Heart left ventricle (tissue), 16 donors: ENCODE measurements at regions not wholly inside any gene's neighbourhood (a gene's known extent, or its start where the extent isn't known, plus 50 kb on each side); places are given as distances from the start of the nearest gene placed in this dataset.
"Not testable (repeated sequence)": the region's sequence is repeated elsewhere in the genome, so short reads cannot be mapped to it uniquely, and the experiment has no call there.

Source experiments
- ATAC-seq, 4 donors: fragments of 200-7000 bp; cut with Tn5 transposase; one replicate each; pipeline ENCODE4 v1.9.1; 2020 to 2022; ENCODE audit warnings: moderate library complexity in 4 of 4, mild to moderate bottlenecking in 3 of 4, moderate number of reproducible peaks in 1 of 4
- DNase-seq, 5 donors: peaks; one replicate each; pipeline ENCODE4 v3.0.0-alpha.2; 2020
- H3K27ac ChIP-seq, 12 donors: fragments of 200-600 bp; sonication (generic) in 4 of 12; one replicate each; pipeline versions ENCODE4 v1.5.0 to v1.8.0; 2016 to 2022; ENCODE audit warnings: mild to moderate bottlenecking in 2 of 12
- H3K27me3 ChIP-seq, 9 donors: fragments of 200-600 bp; sonication (generic) in 2 of 9; one replicate each; pipeline versions ENCODE4 v1.5.1 to v1.8.0; 2016 to 2022; ENCODE audit warnings: mild to moderate bottlenecking in 3 of 9
- H3K36me3 ChIP-seq, 9 donors: fragments of 200-600 bp; sonication (generic) in 2 of 9; one replicate each; pipeline versions ENCODE4 v1.5.0 to v1.8.0; 2018 to 2022; ENCODE audit warnings: mild to moderate bottlenecking in 2 of 9
- H3K4me1 ChIP-seq, 12 donors: fragments of 200-600 bp; sonication (generic) in 4 of 12; one replicate each; pipeline versions ENCODE4 v1.5.0 to v1.8.0; 2016 to 2022; ENCODE audit warnings: mild to moderate bottlenecking in 3 of 12
- H3K4me3 ChIP-seq, 12 donors: fragments of 200-600 bp; sonication (generic) in 4 of 12; one replicate each; pipeline versions ENCODE4 v1.5.0 to v1.8.0; 2017 to 2022; ENCODE audit warnings: mild to moderate bottlenecking in 9 of 12, moderate library complexity in 4 of 12
- H3K9me3 ChIP-seq, 12 donors: fragments of 200-600 bp; sonication (generic) in 4 of 12; one replicate each; pipeline versions ENCODE4 v1.5.0 to v1.8.0; 2016 to 2022; ENCODE audit warnings: mild to moderate bottlenecking in 1 of 12
- CTCF ChIP-seq, 12 donors: fragments of 200-600 bp; sonication (generic) in 4 of 12; IDR thresholded peaks; one replicate each; pipeline versions ENCODE4 v1.5.0 to v1.8.0; 2018 to 2022; ENCODE audit warnings: antibody characterized with exemption in 12 of 12, mild to moderate bottlenecking in 5 of 12
- POLR2A ChIP-seq, 2 donors: fragments of 450-650 bp; IDR thresholded peaks; one replicate each; pipeline ENCODE4 v1.6.1; 2017; ENCODE audit warnings: antibody characterized with exemption in 2 of 2, mild to moderate bottlenecking in 2 of 2, moderate library complexity in 2 of 2
- WGBS, 4 donors: extraction: QIAGEN DNeasy Blood & Tissue Kit in 2 of 4; methylation state at CpG; one replicate each; pipeline versions ENCODE4 v1.1.5 to v1.1.7; 2013 to 2018; 5-methylcytosine and 5-hydroxymethylcytosine counted together
- intact Hi-C, 10 donors: fragments of 100-400 bp; cut with DNase I; formaldehyde crosslinking; loops; one replicate each; pipeline versions ENCODE4 v1.11.1 to v1.14.2; 2022
- donor health status: ischemic (EF 13 %, LVEDD 7.1; RV severe dilation, severe dysfunction).
- donor health status: healthy with polysubstance abuse.
- donor health status: DM: no; HTN: yes; CAD: no.
- donor health status: DM: no; HTN: no; CAD: no.
- donor health status: ischemic (EF 25% LVEDD 6.9; RV normal size, moderate dysfunction).
- donor health status: ischemic (EF 25% LVEDD 5.7; RV mildly dilated, moderate dysfunction).
- donor health status: healthy.
- donor health status: DM: yes; HTN: yes; CAD: no.
- donor health status: ischemic (EF 35%, LVEDD 5.7; RV mildly dilated, moderate dysfunction).
- donor health status: nonischemic (EF 11% LVEDD 7.7; RV severe dilation, severe dysfunction).
- donor health status: DM: yes; HTN: yes; CAD: no.
- donor health status: PGD.
- donor health status: ischemic (EF 29% LVEDD 5.4; RV normal size, mild dysfunction).
- donor health status: nonischemic (EF 23%, LVEDD 6.1; RV moderate dilation, normal function).

GRCh38 chr5:122661496-122662180 is 113.2 kb upstream of the SNX2 start:
- WGBS, 4 donors = 34 to 49% (median 45%) methylated on average over 1 of the region's 1 CpG
- H3K9me3 ChIP-seq = no peaks in the 10 kb centered on the region
- intact Hi-C loops = no loop called here
- H3K27me3 ChIP-seq = no peaks in the 10 kb centered on the region
- no peak for DNase-seq
- no peaks in the 10 kb centered on the region for H3K4me1 ChIP-seq
- H3K27ac ChIP-seq = no peak overlapping the region
- ATAC-seq = no peak
- no peaks in the 10 kb centered on the region for H3K36me3 ChIP-seq
- TF ChIP-seq CTCF (IDR thresholded peaks at IDR 0.05) (no peak), POLR2A (IDR thresholded peaks at IDR 0.05) (no peak)
- no peak overlapping the region for H3K4me3 ChIP-seq

GRCh38 chr5:122665051-122665450 is 109.8 kb upstream of the SNX2 start:
- H3K4me1 ChIP-seq = no peaks in the 10 kb centered on the region
- no peaks in the 10 kb centered on the region for H3K9me3 ChIP-seq
- intact Hi-C loops = no loop called here
- DNase-seq = no peak
- no peak for ATAC-seq
- H3K4me3 ChIP-seq = no peak overlapping the region
- H3K27me3 ChIP-seq = no peaks in the 10 kb centered on the region
- no peak for TF ChIP-seq CTCF (IDR thresholded peaks at IDR 0.05)
- H3K27ac ChIP-seq = no peak overlapping the region
- H3K36me3 ChIP-seq = no peaks in the 10 kb centered on the region

GRCh38 chr5:122668552-122668951 is 106.3 kb upstream of the SNX2 start:
- WGBS, 4 donors = 48 to 57% (median 52%) methylated on average over 2 of the region's 2 CpGs
- TF ChIP-seq CTCF (IDR thresholded peaks at IDR 0.05) = no peak
- no peak for TF ChIP-seq POLR2A (IDR thresholded peaks at IDR 0.05)
- Histone ChIP-seq H3K4me1 (peaks cover 0 to under 1% (median 0%) of the 10 kb centered on the region in 12 donors), H3K27ac (no peak overlapping the region), H3K4me3 (no peak overlapping the region), H3K9me3 (no peaks in the 10 kb centered on the region), H3K36me3 (no peaks in the 10 kb centered on the region), H3K27me3 (peaks cover 0 to 3% (median 0%) of the 10 kb centered on the region in 9 donors)
- intact Hi-C loops = no loop called here
- ATAC-seq = no peak
- DNase-seq = no peak

- DNase-seq, H3K9me3 ChIP-seq, H3K4me3 ChIP-seq, H3K27me3 ChIP-seq, H3K27ac ChIP-seq, H3K4me1 ChIP-seq, H3K36me3 ChIP-seq, ATAC-seq, intact Hi-C loops: not testable (repeated sequence)
- WGBS, 4 donors = 38 to 91% (median 81%) methylated on average over 1 of the region's 1 CpG
These were observed 105.2 kb upstream of the SNX2 start for GRCh38 chr5:122669709-122670108.

GRCh38 chr5:122673343-122673742 is 101.5 kb upstream of the SNX2 start:
- no peak for TF ChIP-seq POLR2A (IDR thresholded peaks at IDR 0.05)
- no peak for TF ChIP-seq CTCF (IDR thresholded peaks at IDR 0.05)
- 67 to 80% (median 77%) methylated on average over 3 of the region's 3 CpGs for WGBS, 4 donors
- peak; percentile 88 to 97 (median 95) for ATAC-seq
- Histone ChIP-seq H3K9me3 (peaks cover 0 to 5% (median 0%) of the 10 kb centered on the region in 12 donors), H3K4me3 (no peak overlapping the region), H3K4me1 (peaks cover 0 to 9% (median 0%) of the 10 kb centered on the region in 12 donors), H3K27ac (peak overlapping the region in 1 of 12 donors; percentile 25), H3K36me3 (no peaks in the 10 kb centered on the region), H3K27me3 (peaks cover 0 to 3% (median 0%) of the 10 kb centered on the region in 9 donors)
- DNase-seq = peak in 4 of 5 donors; percentile 38 to 51 (median 48)
- intact Hi-C loops = no loop called here
